Loucy (cell line): ENCODE measurements at regions not wholly inside any gene's neighbourhood (a gene's known extent, or its start where the extent isn't known, plus 50 kb on each side); places are given as distances from the start of the nearest gene placed in this dataset.
"Not testable (repeated sequence)": the region's sequence is repeated elsewhere in the genome, so short reads cannot be mapped to it uniquely, and the experiment has no call there.

Experiments used
- EZH2phosphoT487 ChIP-seq: fragments of 200-600 bp; IDR thresholded peaks from 2 replicates; pipeline ENCODE4 v1.6.1; 2018; ENCODE audit warnings: antibody characterized with exemption, mild to moderate bottlenecking, moderate library complexity, borderline replicate concordance
- TF ChIP-seq, protein P1 (sequence below): fragments of 200-600 bp; sonication (generic); conservative IDR thresholded peaks from 2 replicates; pipeline ENCODE4 v1.5.1; 2014; ENCODE audit warnings: mild to moderate bottlenecking, antibody characterized with exemption, low read length

- TF ChIP-seq, protein P1, sequence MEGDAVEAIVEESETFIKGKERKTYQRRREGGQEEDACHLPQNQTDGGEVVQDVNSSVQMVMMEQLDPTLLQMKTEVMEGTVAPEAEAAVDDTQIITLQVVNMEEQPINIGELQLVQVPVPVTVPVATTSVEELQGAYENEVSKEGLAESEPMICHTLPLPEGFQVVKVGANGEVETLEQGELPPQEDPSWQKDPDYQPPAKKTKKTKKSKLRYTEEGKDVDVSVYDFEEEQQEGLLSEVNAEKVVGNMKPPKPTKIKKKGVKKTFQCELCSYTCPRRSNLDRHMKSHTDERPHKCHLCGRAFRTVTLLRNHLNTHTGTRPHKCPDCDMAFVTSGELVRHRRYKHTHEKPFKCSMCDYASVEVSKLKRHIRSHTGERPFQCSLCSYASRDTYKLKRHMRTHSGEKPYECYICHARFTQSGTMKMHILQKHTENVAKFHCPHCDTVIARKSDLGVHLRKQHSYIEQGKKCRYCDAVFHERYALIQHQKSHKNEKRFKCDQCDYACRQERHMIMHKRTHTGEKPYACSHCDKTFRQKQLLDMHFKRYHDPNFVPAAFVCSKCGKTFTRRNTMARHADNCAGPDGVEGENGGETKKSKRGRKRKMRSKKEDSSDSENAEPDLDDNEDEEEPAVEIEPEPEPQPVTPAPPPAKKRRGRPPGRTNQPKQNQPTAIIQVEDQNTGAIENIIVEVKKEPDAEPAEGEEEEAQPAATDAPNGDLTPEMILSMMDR, result not testable (repeated sequence)
- TF ChIP-seq EZH2phosphoT487, result not testable (repeated sequence)
Measured at GRCh38 chr7:65563333-65563732, 189.7 kb downstream of the ZNF92 start.
